Renal pelvis (tissue), 1 donor: ENCODE measurements at regions not wholly inside any gene's neighbourhood (a gene's known extent, or its start where the extent isn't known, plus 50 kb on each side); places are given as distances from the start of the nearest gene placed in this dataset.

Experiments
- DNase-seq: peaks from one replicate; pipeline ENCODE4 v3.0.0-alpha.2; 2013

DNA sequence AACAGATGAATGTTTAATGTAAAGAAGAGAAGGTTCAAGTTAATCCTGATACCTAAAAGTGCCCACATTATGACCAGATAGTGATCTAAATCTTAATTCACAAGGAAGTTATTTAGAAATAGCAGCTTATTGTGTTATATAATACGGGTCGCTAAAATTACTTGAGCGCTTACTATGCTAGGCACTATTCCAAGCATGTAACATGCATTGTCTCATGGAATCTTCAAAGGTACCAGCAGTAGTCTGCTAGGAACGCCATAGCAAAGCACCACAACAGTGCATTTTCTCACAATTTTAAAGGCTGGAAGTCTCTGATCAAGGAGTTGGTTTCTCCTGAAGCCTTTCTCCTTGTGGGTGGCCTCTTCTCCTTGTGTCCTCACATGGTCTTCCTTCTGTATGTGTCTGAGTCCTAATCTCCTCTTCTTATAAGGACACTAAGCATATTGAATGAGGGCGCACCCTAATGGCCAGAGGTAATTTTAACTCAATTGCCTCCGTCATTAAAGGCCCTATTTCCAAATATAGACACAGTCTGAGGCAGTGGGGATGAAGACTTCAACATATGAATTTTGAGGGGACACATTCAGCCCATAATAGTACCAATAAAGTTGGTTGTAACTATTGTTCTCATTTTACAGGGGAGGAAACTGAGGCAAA lies 118.4 kb downstream of the LRRC30 start:
- DNase-seq: no peak

DNA sequence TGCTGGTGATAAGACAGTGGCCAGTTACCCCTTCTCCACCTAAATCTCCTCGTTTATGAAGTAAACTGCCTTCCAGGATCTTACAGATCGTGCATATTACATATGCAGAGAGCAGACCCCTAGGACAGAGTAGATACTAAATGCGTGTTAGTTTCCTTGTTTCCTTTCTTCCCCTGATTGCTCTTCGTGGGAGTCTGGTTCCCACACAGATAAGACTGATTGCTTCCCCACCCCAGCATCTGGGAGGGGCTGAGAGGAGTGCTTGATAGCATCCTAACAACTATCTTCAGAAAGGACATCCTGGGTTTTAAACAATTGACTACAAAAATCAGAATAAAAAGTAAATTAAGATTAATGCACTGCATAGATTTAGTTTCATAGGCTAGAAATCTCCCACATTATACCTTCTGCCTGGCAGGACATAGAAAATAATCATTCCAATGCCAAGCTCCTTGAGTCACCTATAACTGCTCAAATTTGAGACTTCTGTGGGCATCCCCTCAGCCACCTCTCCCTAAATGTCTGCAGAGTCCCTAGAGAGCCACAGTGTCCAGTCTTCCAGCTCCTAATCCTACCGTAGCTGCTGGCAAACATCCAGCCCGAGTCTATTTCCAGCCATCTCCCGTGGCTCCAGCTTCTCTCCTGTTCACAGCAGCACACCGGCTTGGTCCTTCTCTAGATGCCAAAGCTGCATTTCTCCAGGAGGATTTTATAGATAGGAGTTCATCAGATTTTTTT lies 128.3 kb downstream of the LRRC30 start:
- DNase-seq: no peak

DNA sequence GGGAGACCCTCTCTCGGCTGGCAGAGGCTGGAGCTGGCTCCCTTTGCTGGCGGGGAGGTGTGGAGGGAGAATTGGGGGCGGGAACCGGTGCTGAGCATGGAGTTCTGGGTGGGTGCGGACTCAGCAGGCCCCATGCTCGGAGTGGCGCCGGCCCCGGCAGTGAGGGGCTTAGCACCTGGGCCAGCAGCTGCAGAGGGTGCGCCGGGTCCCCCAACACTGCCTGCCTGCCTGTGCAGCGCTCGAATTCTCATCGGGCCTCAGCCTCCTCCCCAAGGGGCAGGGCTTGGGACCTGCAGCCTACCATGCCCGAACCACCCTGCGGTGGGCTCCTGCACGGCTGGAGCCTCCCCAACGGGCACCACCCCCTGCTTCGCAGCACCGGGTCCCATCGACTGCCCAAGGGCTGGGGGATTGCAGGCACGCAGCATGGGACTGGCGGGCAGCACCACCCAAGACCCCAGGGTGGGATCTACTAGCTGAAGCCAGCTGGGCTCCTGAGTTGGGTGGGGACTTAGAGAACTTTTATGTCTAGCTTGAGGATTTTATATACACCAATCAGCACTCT lies 129.8 kb downstream of the LRRC30 start:
- DNase-seq: no peak

DNA sequence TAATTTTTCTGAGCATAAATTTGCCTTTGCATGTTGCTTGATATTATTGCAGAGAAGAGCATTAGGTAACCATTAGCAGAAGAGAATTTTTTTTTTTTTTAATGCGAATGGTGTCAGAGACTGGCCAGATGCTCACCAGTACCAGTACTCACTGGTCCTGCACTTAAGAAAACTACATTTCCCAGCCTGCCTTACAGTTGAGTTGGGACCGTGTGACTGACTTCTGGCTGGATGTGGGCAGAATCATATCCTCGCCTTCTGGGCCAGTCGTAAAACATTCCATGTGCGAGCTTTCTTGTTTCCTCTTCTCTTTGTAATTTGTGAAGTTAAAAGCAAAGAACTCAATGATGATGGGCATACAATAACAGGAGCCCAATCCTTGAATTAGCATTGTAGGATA lies 132.4 kb downstream of the LRRC30 start:
- DNase-seq: no peak

DNA sequence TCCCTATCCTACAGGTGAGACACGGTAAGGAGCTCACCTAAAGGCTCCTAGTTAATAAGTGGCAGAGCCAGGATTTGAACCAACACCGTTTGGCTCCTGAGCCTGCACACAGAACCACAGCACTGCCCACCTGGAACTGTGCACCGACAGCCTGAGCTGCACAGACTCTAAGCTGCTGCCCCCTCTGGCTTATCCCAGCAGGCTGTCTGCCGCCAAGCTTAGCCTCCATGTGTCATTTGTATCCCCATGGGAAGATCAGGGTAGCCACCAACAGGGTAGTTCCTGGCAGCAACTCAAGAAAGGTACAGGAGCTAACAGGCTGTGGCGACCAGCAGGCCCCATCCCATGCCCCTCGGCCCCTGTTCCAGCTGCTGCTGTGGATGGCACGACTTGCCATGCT lies 135.7 kb downstream of the LRRC30 start:
- DNase-seq: no peak

DNA sequence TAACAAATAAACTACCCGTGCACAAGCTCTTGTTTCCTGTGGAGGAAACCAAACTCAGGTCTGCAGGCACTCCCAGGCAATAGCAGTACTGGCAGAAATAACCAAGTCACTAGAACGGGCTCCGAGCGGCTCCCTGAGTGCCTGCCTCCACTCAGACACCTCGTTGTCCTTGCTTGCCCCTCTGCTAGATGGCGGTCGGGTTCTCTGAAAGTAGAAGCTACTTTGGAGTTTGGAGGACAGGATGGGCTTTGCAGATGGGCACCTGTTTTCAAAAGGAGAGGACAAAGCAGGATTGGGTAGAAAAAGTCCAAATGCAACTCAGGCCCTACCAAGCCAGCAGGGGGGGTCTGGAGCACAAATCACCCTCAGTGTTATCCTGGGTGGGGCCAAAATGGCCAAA lies 136.4 kb downstream of the LRRC30 start:
- no peak for DNase-seq

DNA sequence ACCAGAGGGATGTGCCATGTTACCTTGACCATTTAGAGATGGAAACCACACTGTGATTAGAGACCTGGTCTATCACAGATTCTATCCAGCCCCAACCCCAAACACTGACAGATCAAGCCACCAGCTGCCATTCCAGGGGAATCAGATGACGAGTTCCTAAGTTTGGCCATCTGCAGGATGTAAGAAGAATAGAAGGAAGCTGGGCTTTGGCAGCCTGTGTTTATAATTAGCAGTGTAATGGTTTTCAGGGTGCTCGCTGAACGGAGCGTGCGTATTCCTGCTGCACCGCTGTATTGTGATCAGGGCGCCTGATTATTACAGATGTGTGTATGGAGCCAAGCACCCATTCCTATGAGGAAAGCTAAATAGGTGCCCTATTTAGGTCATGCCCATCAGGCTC lies 138.1 kb downstream of the LRRC30 start:
- DNase-seq: no peak

DNA sequence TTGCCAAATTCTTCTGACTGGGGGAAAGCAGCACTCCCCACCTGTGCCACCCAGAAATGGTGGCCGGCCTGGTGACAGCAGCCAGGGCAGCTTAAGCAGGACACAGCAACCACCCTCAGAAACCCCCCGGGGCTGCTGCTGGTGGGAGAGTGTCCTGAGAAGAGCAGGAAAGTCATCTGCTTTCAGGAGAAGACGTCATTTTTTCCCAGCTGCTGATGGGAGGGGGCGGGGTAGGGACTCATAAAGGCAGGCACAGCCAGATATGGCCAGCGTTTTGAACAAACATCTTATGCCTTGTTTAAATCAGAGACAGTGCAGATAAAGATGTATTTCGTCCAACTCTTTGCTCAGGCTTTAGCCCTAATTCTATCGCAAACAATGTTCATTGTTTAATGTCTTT lies 139.5 kb downstream of the LRRC30 start:
- DNase-seq: no peak

DNA sequence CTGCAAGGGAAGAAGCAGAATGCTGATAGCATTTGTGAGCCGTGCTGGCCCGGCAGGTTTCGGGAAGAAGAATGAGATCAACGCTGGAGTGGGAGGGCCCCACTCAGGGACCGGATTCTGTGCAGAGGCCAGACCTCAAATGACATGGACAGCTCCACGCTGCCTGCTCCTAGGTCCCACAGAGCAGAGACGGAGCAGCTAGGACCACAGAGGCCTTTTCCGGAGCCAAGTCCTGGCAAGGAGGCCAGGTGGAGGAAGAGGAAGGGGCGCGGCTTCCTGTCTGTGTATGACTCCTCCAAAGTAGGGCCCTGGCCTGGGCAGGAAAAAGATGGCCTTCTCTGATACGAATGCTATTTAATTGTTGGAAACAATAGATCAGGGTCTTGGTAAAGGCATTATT lies 139.9 kb downstream of the LRRC30 start:
- no peak for DNase-seq

DNA sequence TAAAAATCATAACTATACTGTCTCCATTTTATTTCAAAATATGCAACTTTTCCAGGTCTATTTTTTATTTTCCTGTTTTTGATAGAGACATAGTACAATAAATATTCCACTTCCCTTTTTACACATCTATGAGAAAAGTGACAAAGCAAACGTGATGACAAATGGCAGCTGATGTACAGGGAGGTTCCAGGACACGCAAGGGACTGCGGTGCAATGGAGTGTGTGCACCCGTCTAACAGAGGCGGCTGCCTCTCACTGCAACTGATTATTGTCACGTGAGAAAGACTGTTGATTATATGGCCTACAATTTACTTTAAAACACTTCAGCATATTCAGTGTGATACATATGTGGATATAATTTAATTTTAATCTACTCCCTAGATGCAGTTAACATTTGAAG lies 142.6 kb downstream of the LRRC30 start:
- DNase-seq: no peak

DNA sequence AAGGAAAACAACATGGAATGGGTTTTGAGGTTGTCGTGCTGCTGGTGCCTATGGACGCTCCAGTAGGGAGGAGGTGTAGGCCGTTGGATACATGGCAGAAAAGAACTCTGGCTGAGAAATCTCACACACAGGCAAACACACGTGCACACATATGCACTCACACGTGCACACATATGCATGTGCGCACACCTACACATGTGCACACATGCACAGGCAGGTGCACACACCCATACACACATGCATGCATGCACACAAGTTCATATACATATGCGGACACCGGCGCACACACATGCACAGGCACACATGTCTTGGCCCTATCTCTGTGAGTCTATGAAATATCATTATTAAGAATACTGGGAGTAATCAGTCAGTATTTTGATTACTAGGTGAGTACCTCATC lies 150.4 kb downstream of the LRRC30 start:
- DNase-seq: no peak

DNA sequence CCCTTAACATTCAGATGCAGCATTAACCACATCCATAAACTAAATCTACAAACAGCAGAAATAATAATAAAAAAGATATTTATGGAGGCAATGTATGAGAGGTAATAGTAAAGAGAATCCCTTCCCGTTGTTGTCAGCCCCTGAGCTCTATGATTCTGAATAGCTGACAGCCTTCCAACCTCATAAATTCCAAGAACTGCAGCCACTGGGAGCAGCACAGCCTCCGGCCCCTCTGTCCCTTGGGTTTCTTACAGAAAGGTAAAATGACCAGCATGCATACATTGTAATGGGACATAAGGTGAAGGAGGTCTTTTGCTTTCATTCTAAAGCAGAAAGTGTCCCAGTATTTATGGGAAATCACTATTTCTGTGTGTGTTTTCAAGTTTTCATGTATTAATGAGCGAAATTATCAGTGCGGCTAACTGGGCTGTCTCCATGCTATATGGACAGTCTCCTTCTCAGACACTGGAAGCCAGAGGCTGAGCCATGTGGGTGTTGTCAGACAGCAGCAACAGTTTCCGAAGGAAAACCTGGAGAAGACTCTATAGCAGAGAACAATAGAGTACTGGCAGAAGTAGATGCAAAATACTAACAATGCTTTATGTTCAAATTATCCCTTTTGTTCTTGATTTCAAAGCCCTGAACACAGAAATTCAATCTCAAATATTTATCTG lies 151.6 kb downstream of the LRRC30 start:
- DNase-seq: no peak

DNA sequence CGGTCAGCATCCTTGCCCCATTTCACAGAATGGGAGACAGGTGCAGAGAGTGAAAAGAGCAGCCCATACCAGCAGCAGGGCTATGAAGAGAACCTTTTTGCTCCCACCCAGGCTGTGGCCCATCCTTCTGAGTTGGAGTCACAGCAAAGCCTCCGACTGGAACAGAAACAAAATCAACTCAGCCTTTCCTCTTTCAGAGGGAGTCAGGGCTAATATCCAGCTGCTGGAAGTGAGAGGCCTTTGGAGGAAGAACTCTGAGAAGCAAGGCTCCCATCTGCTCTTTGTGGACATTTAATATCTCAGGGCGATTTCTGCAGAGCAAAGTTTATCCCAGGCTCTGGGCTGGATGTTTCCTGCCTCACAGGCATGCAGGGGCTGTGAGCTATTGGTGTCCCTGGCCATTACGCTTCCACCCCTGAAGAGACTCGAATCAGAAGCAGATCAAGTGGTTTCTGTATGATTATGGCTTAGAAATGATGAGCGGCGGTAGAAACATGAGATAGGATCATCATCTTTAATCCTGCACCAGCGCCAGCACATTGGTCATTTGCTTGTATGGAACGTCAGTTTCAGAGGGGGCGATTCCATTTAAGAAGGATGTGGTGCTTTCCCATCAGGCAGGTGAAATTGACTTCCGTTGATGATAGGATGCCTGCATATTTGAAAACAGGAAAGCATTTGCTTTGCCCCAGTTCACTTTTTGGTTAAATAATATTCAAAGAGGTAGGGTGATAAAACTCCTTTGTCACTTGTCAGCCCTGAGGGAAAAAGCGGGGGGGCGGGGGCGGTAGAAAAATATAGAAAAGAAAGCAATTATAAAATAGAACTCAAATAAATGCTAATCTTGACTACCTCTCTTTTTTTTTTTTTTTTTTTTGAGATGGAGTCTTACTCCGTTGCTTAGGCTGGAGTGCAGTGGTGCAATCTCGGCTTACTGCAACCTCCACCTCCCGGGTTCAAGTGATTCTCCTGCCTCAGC lies 152.4 kb downstream of the LRRC30 start:
- no peak for DNase-seq

DNA sequence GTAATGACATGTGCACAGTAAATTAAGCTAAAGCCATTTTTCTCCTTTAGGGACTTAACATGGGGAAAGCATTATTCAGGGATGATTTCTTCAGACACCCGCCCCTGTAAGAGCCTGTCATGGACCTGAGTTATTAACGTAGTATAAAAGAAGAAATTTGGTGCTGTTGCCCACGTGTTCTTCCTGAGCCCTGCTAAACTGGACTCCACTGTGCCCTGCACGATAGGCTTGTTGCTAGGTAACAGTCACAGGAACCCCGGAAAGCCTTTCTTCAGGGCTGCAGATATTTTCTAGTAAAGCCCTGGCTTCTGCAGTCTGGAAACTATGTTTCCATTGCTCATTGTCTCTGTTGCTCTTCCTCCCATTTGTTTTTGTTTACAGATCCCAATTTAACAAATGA lies 157.9 kb downstream of the LRRC30 start:
- DNase-seq: no peak

DNA sequence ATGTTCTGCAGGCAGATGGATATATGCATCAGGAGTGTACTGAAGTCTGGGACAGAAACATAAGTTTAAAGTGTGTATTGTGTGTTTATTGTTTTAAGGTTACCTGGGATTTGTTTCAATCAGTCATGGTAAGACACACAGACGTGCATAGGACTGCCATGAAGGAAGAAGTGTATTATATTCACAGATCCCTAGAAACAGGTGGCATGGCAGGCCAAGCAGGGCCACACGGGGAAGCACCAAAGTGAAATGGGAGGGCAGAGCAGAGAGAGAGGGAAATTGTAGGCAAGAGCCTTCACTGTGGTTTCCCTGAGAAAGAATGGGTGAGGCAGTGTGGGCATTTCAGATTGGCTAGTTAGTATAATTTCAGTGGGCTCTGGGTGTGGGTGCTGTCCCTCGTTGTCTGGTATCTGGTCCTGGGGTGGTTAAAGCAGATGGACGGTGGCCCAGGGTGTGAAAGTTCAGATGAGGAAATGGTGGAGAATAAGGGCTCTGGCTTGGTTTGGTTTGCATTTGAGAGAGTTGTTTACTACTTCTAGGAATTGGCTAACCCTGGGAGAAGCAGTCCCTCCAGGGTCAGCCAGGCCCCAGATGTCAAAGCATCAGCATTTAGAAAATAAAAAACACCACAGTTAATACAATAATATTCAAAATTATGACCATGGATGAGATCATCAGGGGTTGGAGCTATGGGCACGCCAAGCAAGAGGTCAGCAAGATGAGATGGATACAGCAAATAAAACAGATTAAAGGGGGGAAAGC lies 160.0 kb downstream of the LRRC30 start:
- no peak for DNase-seq

DNA sequence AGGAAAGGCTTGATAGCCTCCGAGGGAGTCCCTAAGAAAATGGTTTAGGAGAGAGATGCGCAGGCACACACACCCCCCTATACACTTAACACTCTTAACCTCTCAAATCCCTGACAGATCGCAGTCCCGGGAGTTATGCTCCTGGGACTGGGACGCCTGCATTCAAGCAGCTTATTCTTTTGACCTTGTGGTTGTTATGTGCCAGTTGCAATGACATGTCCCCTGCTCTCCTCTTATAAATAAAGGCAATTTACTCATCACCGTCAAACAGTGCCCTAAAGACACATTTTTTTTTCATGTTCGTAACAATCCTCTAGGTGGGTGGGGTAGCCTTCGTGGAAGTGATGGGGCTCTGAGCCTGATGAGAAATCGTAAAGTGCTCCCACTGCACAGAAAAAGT lies 162.2 kb downstream of the LRRC30 start:
- no peak for DNase-seq

DNA sequence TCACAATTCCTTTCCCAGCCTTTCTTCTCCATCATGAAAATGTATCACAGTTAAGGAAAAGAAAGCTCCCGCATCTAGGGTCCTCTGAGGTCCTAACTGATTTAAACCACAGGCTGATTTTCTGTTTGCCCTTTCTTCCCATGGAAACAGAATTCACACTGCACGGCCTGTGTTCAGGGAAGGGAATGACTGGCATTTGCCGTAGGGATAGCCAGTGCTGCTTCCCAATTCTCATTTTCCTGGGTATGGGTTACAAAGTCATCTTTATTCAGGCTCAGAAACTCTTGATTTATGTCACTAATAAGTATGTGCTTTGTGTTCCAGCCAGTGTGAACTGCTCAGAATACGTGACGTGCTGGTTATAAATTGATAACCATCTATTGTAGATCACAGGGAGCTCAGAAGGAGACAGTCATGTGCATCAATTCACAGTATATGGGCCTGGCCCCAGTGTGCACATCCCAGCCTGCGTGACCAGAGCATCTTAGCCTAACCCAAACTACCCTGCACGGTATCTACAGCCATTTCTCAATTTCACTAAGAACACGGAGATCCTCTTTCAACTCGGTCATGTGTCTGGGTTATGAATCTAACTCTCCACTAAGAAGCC lies 163.3 kb downstream of the LRRC30 start:
- DNase-seq: no peak

DNA sequence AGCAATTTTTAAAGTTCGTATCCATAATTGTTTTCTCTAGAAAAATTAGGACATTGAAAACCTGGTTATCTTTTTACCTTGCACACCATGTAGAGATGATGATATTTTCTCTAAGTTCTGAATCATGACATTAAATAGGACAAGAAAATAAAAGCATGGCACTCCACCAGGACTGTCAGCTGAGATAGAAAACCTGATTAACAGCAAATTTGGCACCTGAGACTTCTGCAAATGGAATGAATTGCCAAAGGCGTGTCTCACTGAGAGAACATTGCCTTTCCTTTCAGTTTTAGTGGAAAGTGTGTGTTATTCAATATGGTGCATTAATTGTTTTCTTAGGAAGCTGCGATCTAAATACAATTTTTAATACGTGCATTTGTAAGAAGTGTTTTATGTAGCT lies 164.7 kb downstream of the LRRC30 start:
- DNase-seq: no peak

DNA sequence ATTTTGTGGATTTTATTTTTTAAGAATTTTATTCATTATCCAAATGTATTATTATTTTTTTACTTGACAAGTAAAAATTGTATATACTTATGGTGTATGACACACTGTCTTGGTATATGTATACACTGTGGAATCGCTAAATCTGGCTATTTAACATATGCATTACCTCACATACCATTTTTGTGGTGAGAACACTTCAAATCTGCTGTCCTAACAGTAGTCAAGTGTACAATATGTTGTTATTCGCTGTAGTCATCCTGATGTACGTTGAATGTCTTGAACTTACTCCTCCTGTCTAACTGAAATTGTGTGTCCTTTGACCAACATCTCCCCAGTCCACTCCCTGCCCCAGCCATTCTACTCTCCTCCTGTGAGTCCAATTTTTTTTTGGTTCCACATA lies 153.2 kb upstream of the PTPRM start:
- DNase-seq: no peak

DNA sequence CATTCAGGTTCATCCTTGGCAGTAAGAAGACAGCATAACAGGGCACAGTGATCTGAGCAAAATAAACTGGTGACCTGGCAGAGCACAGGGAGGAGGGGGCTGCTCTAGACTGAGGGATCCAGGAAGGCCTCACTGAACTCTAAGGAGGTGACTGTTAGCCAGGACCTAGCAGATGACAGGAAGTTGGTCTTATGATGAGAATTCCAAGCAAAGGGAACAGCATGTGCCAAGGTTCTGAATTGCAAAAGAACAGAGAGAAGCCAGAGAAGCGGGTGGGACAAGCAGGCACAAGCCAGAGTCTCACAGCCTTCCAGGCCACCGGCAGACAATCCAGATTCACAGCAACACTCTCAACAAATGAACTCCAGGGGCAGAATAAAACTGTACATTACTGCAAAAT lies 152.7 kb upstream of the PTPRM start:
- no peak for DNase-seq
